AG09319 (cell line): ENCODE measurements at regions not wholly inside any gene's neighbourhood (a gene's known extent, or its start where the extent isn't known, plus 50 kb on each side); places are given as distances from the start of the nearest gene placed in this dataset.

Experiments used
- DNase-seq: peaks from one replicate; pipeline ENCODE4 v3.0.0-alpha.2; 2010; ENCODE audit warnings: low read depth; ENCODE audit errors: extremely low read depth
- TF ChIP-seq, protein P1 (sequence below): IDR thresholded peaks from 2 replicates; pipeline ENCODE4 v1.5.1; 2011; ENCODE audit warnings: low read depth, mild to moderate bottlenecking, inconsistent platforms, low read length, moderate library complexity

DNA sequence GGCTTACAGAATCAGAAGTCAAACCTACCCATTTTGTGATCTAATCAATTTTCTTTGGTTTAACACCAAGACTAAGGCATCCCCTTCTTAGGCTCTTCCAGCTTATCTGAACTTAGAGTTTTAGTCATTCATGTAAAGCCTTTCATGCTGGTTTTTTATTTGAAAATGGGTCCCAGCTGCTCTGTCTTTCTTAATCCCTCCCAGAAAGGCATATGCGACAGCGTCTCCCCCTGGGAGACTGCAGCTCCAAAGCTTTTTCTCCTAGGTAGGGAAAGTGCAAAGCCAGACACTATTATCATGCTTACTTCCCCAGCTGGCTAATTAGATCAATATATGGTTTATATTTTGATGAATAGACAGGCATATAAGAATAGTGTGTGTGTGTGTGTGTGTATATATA, 96.6 kb upstream of the E2F7 start:
- DNase-seq = no peak
- TF ChIP-seq, protein P1, sequence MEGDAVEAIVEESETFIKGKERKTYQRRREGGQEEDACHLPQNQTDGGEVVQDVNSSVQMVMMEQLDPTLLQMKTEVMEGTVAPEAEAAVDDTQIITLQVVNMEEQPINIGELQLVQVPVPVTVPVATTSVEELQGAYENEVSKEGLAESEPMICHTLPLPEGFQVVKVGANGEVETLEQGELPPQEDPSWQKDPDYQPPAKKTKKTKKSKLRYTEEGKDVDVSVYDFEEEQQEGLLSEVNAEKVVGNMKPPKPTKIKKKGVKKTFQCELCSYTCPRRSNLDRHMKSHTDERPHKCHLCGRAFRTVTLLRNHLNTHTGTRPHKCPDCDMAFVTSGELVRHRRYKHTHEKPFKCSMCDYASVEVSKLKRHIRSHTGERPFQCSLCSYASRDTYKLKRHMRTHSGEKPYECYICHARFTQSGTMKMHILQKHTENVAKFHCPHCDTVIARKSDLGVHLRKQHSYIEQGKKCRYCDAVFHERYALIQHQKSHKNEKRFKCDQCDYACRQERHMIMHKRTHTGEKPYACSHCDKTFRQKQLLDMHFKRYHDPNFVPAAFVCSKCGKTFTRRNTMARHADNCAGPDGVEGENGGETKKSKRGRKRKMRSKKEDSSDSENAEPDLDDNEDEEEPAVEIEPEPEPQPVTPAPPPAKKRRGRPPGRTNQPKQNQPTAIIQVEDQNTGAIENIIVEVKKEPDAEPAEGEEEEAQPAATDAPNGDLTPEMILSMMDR = no peak

DNA sequence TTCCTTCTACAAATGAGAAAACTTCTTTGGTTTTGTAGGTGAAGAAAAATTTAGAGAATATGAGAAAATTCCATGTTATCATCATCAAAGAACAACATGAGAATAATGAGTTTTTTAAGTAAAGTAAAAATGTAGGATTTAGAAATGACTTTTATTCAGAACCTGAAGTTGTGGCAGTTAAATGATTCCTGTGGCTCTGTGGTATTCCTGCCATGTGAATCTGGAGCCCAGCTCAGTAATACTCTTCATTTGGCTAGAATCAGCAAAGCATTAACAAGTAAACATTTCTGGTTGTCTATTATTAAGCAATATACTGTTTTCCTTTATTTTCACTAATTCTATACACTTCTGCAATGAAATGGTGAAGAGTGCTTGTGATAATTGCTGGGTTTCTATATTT, 95.6 kb upstream of the E2F7 start:
- no peak for DNase-seq
- TF ChIP-seq, protein P1 = no peak

DNA sequence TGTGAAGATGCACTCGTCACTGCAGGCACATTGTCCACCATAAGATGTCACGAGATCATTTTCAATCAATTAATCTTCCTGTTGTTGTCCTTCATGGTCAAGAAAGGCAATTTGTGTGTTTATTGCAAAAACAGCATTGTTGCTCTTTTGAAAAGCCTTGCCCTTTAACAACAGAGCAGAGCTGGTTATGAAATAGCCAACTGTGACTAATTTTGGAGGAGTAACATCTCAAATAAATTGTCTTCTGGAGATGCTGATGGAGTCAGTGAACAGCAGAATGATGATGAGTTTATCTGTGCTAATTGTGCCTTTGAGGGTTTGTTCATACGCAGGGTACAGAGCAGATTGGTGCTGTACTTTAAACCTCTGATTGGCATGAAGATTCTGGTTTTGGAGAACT, 88.3 kb upstream of the E2F7 start:
- TF ChIP-seq, protein P1 = no peak
- no peak for DNase-seq

DNA sequence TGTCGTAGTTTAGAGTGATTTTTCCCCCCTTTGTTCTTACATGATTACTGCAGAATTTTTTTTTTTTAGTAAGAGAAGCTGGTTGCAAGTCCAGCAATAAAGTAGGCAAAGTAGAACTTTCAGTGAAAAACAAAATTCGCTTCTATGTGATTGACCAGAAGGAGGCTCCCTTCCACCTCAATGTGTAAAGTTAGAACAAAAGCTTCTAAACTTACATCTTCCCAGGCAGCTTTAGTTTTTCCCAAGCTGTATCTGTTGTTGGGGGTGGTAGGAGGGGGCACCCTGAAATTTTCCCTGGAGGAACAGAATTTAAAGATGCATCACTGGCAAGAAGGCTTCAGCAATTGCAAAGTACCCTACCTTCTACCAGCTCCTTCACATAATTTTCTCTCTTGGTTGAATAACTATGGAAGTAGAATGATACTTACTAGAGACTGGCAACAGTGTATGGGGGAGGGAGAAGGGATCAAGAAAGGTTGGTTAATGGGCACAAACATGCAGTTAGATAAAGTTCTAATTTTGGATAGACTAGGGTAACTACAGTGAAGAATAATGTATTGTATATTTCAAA, 87.3 kb upstream of the E2F7 start:
- TF ChIP-seq, protein P1 = peak; percentile 77
- peak; percentile 35 for DNase-seq

DNA sequence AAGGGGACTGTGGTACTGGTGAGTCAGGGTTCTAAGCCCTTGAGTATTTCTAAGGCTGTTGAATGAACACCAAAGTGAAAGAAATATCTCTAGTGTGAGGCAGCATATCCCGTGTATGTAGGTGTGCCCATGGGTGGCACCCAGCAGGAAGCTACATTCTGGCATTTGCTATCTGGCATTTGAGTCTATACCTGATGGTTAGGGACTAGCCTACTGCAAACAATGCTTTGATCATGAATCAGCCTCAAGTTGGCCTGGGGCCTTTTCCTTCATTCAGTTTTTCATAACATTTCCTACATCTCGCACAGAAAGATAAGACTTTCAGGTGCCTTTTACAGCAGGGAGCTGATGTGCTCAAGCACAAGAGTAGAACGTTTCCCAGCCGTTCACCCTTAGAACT, 85.7 kb upstream of the E2F7 start:
- TF ChIP-seq, protein P1 = no peak
- DNase-seq = no peak

DNA sequence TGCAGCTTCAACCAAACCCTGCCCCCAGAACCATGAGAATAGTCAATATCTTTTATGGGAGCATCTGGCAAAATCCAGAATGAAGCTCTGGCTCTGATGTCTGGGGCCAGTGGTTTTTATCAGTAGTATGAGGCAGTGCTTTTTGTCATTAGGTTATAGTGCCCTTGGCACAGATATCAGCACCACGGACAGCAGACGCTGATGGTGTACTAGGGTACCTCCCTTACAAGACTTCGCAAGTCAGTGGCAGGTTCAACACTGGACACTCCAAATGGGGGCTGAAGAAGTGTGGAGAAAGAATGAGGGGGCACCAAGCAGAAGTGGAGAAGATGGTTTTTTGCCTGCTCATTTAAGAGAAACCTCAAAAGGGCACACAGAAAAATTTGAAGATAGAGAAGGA, 68.2 kb upstream of the E2F7 start:
- TF ChIP-seq, protein P1 = no peak
- DNase-seq = no peak

DNA sequence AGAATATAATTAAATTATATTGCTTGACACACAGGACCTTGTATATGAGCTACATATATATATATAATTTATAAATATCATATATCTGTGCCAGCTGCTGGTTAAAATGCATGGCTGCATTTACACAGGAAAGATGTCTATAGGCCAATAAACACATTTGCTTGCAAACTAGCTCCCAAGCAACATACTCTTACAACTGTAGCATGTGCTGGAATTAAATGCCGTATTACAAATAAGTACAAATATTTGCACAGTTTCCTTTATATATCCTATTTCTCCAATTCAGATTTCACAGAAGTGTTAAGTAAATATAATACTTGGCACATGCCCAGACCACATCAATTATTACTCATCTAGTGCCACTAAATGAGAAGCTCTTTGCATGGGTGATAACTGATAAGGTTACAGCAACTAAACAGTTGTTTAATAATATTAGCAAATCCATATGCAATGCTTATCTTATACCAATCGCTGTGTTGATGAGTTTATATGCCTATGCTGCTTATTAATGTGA, 66.7 kb upstream of the E2F7 start:
- TF ChIP-seq, protein P1 = no peak
- DNase-seq = no peak
